ENCODE measurements at regions not wholly inside any gene's neighbourhood (a gene's known extent, or its start where the extent isn't known, plus 50 kb on each side); places are given as distances from the start of the nearest gene placed in this dataset.

GRCh38 chr2:30371772-30372373 is 75.2 kb upstream of the LCLAT1 start:
- DNase-seq, result no peak

GRCh38 chr2:30372826-30373225 is 74.2 kb upstream of the LCLAT1 start:
- DNase-seq, result no peak

GRCh38 chr2:30373881-30374302 is 73.2 kb upstream of the LCLAT1 start:
- no peak for DNase-seq

GRCh38 chr2:30374380-30374779 is 72.7 kb upstream of the LCLAT1 start:
- no peak for DNase-seq

- DNase-seq, result no peak
Measured at GRCh38 chr2:30375915-30376314, 71.1 kb upstream of the LCLAT1 start.

- DNase-seq, result no peak
Measured at GRCh38 chr2:30379481-30379880, 67.6 kb upstream of the LCLAT1 start.

GRCh38 chr2:30380824-30381223 is 66.2 kb upstream of the LCLAT1 start:
- peak; percentile 22 for DNase-seq

GRCh38 chr2:30382162-30382783 is 64.8 kb upstream of the LCLAT1 start:
- DNase-seq, result no peak

GRCh38 chr2:30382995-30383394 is 64.1 kb upstream of the LCLAT1 start:
- DNase-seq, result no peak

GRCh38 chr2:30385327-30385726 is 61.7 kb upstream of the LCLAT1 start:
- DNase-seq, result no peak

- no peak for DNase-seq
Measured at GRCh38 chr2:30392097-30392496, 54.9 kb upstream of the LCLAT1 start.

GRCh38 chr2:30393510-30393909 is 53.5 kb upstream of the LCLAT1 start:
- no peak for DNase-seq

- DNase-seq, result no peak
Measured at GRCh38 chr2:30394096-30394495, 53.0 kb upstream of the LCLAT1 start.

- DNase-seq, result no peak
Measured at GRCh38 chr2:30396436-30397232, 50.4 kb upstream of the LCLAT1 start.

All from suppressor macrophage treated with lipopolysaccharide for 4 hours (primary cell).